HS-27A (cell line): ENCODE measurements at regions not wholly inside any gene's neighbourhood (a gene's known extent, or its start where the extent isn't known, plus 50 kb on each side); places are given as distances from the start of the nearest gene placed in this dataset.

Source experiments
- DNase-seq: peaks from one replicate; pipeline ENCODE4 v3.0.0-alpha.2; 2012; ENCODE audit warnings: low read depth, missing footprints

GRCh38 chr13:85089186-85089585, 710.0 kb downstream of the SLITRK6 start:
- no peak for DNase-seq

- no peak for DNase-seq
Measured at GRCh38 chr13:85080691-85081090, 718.5 kb downstream of the SLITRK6 start.

GRCh38 chr13:85076343-85076742, 722.9 kb downstream of the SLITRK6 start:
- no peak for DNase-seq

- no peak for DNase-seq
Measured at GRCh38 chr13:85074543-85075313, 724.5 kb downstream of the SLITRK6 start.

GRCh38 chr13:85068231-85068630, 731.0 kb downstream of the SLITRK6 start:
- DNase-seq = no peak

GRCh38 chr13:85040215-85040614, 759.0 kb downstream of the SLITRK6 start:
- no peak for DNase-seq

- no peak for DNase-seq
Measured at GRCh38 chr13:85031771-85032170, 767.4 kb downstream of the SLITRK6 start.

GRCh38 chr13:85028035-85028434, 771.2 kb downstream of the SLITRK6 start:
- DNase-seq = no peak

GRCh38 chr13:85019121-85019520, 780.1 kb downstream of the SLITRK6 start:
- no peak for DNase-seq

GRCh38 chr13:85013006-85013405, 786.2 kb downstream of the SLITRK6 start:
- DNase-seq = no peak

GRCh38 chr13:85009447-85009846, 789.8 kb downstream of the SLITRK6 start:
- DNase-seq = no peak

- no peak for DNase-seq
Measured at GRCh38 chr13:84999252-84999651, 800.0 kb downstream of the SLITRK6 start.

GRCh38 chr13:84998681-84999080, 800.5 kb downstream of the SLITRK6 start:
- no peak for DNase-seq

GRCh38 chr13:84997858-84998257, 801.4 kb downstream of the SLITRK6 start:
- DNase-seq = no peak

GRCh38 chr13:84994582-84994981, 804.6 kb downstream of the SLITRK6 start:
- DNase-seq = no peak

- no peak for DNase-seq
Measured at GRCh38 chr13:84985860-84986259, 813.4 kb downstream of the SLITRK6 start.

GRCh38 chr13:84983321-84983720, 815.9 kb downstream of the SLITRK6 start:
- DNase-seq = no peak

GRCh38 chr13:84980571-84980970, 818.6 kb downstream of the SLITRK6 start:
- no peak for DNase-seq

GRCh38 chr13:84978851-84979250, 820.4 kb downstream of the SLITRK6 start:
- no peak for DNase-seq

- DNase-seq = no peak
Measured at GRCh38 chr13:84973661-84974060, 825.6 kb downstream of the SLITRK6 start.

GRCh38 chr13:84972907-84973306, 826.3 kb downstream of the SLITRK6 start:
- DNase-seq = no peak

- DNase-seq = no peak
Measured at GRCh38 chr13:84962849-84963248, 836.4 kb downstream of the SLITRK6 start.

GRCh38 chr13:84962141-84962750, 837.0 kb downstream of the SLITRK6 start:
- no peak for DNase-seq

- DNase-seq = no peak
Measured at GRCh38 chr13:84961023-84961422, 838.2 kb downstream of the SLITRK6 start.
